ENCODE measurements at regions not wholly inside any gene's neighbourhood (a gene's known extent, or its start where the extent isn't known, plus 50 kb on each side); places are given as distances from the start of the nearest gene placed in this dataset.
"Not testable (repeated sequence)": the region's sequence is repeated elsewhere in the genome, so short reads cannot be mapped to it uniquely, and the experiment has no call there.

DNA sequence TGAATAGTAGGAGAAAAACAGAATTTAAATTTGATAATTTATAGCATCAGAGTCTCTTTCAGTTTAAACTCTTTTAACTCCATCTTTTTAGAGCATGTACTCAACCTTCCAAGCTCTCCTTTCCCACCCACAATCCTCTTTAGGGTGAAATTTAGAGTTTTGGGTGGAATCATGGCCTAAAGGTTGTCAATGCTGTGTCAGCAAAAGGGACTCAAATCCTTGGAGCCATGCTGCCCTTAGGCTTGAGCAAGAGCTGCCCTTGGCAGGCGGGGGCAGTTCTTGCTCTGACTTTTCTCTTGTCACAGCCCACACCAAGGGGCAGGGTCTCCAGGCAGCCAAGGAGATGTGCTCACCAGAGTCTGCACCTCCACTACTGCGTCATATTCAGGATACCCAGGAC lies 102.4 kb downstream of the MTX3 start:
- no peaks in the 10 kb centered on the region for H3K36me3 Mint-ChIP-seq (ENCODE audit: low read depth)
- peaks cover 7% of the 10 kb centered on the region for H3K9me3 Mint-ChIP-seq
- H3K27me3 Mint-ChIP-seq = peaks cover 13% of the 10 kb centered on the region
- no peak overlapping the region for H3K27ac Mint-ChIP-seq
- ATAC-seq (no peak), DNase-seq (no peak)
- no peaks in the 10 kb centered on the region for H3K4me1 Mint-ChIP-seq (ENCODE audit: low read depth)
- POLR2A ChIA-PET = no interaction called here
- no peak overlapping the region for H3K4me3 Mint-ChIP-seq
- CTCF ChIA-PET = interaction anchor here (0.7 to 1.4 kb wide), 3 partner anchors 10 to 786 kb away, joined by 3 read pairs; no protein-coding TSS in a partner anchor
- TF ChIP-seq, protein P1, sequence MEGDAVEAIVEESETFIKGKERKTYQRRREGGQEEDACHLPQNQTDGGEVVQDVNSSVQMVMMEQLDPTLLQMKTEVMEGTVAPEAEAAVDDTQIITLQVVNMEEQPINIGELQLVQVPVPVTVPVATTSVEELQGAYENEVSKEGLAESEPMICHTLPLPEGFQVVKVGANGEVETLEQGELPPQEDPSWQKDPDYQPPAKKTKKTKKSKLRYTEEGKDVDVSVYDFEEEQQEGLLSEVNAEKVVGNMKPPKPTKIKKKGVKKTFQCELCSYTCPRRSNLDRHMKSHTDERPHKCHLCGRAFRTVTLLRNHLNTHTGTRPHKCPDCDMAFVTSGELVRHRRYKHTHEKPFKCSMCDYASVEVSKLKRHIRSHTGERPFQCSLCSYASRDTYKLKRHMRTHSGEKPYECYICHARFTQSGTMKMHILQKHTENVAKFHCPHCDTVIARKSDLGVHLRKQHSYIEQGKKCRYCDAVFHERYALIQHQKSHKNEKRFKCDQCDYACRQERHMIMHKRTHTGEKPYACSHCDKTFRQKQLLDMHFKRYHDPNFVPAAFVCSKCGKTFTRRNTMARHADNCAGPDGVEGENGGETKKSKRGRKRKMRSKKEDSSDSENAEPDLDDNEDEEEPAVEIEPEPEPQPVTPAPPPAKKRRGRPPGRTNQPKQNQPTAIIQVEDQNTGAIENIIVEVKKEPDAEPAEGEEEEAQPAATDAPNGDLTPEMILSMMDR (IDR thresholded peaks at IDR 0.05) = no peak
- intact Hi-C loops (cut with micrococcal nuclease) = no loop called here

DNA sequence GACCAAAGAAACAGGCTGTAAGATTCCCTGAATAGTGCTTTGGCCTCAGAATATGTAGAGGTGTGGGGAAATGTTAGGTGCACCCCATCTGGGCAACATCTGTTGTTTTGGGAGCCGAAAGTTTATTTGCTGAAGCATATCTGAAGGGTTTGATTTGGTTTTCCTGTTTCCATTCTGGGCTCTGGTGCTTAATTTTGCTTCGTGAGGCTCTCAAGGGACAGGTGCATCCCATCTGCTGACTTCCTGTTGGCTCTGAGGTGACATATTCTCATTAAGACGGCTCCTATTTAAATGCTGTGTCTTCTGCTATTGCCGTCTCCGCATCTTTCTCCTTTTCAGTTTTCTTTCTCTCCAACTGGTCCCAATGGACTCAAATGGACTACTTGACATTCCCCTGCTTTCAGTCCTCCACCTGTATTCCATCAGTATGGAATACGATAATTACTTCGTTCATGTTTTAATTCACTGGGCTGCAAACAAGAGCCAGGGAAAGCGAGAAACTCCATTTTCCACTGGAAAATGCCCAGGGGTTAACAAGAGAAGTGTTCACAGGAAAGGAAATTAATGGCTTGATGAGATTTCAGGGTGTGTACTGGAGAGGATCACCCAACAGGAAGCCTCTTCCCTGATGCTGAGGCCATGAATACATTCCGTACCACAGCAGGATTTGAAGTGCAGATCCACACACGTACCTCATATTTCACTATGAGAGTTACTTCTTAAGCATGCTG lies 104.0 kb downstream of the MTX3 start:
- peaks cover 2% of the 10 kb centered on the region for H3K27me3 Mint-ChIP-seq
- no peaks in the 10 kb centered on the region for H3K4me1 Mint-ChIP-seq (ENCODE audit: low read depth)
- H3K36me3 Mint-ChIP-seq (ENCODE audit: low read depth) = no peaks in the 10 kb centered on the region
- no peak for ATAC-seq
- DNase-seq = no peak
- ChIA-PET CTCF (interaction anchor here (1.0 kb wide), 1 partner anchor 8 kb away, joined by 5 read pairs; no protein-coding TSS in a partner anchor), POLR2A (no interaction called here)
- H3K9me3 Mint-ChIP-seq = peaks cover 7% of the 10 kb centered on the region
- TF ChIP-seq, protein P1 (IDR thresholded peaks at IDR 0.05) = no peak
- no peak overlapping the region for H3K27ac Mint-ChIP-seq
- intact Hi-C loops (cut with micrococcal nuclease) = no loop called here
- no peak overlapping the region for H3K4me3 Mint-ChIP-seq

DNA sequence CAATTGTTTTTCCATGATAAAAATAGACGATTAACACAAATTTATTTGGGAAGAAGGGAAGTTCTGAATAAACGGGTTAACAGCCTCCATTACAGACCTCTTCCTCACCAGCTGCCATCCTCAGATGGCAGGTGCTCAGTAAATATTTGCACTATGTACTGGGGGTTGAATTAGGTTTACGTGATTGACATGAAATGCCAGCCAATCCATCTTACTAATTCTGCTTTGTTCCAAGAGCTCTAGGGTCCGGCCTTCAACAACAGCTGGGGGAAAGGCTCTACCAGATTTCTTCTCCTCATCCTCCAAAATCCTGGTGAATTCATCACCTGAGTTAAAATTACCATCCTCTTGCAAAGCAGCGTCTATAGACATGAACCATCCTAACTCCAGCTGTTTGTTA lies 104.6 kb downstream of the MTX3 start:
- H3K9me3 Mint-ChIP-seq = peaks cover 7% of the 10 kb centered on the region
- H3K4me3 Mint-ChIP-seq = no peak overlapping the region
- intact Hi-C loops (cut with micrococcal nuclease) = no loop called here
- DNase-seq (no peak), ATAC-seq (no peak)
- ChIA-PET CTCF (interaction anchor here (1.0 kb wide), 1 partner anchor 30 kb away, joined by 3 read pairs; no protein-coding TSS in a partner anchor), POLR2A (no interaction called here)
- no peaks in the 10 kb centered on the region for H3K4me1 Mint-ChIP-seq (ENCODE audit: low read depth)
- peaks cover 2% of the 10 kb centered on the region for H3K27me3 Mint-ChIP-seq
- TF ChIP-seq, protein P1 (IDR thresholded peaks at IDR 0.05) = no peak
- no peaks in the 10 kb centered on the region for H3K36me3 Mint-ChIP-seq (ENCODE audit: low read depth)
- H3K27ac Mint-ChIP-seq = no peak overlapping the region

DNA sequence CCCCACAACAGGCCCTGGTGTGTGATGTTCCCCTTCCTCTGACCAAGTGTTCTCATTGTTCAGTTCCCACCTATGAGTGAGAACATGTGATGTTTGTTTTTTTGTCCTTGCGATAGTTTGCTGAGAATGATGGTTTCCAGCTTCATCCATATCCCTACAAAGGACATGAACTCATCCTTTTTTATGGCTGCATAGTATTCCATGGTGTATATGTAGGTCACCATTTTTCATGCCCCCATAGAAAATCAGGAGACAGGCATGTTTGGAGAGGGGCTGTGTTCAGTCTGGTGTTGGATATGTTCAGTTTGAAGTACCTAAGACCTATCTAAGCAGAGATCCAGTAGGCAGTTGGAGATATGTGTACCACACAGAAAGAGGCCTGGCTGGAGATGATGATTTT lies 111.2 kb downstream of the MTX3 start:
- POLR2A ChIA-PET; H3K4me3 Mint-ChIP-seq; H3K27me3 Mint-ChIP-seq; H3K27ac Mint-ChIP-seq; H3K36me3 Mint-ChIP-seq (ENCODE audit: low read depth); H3K4me1 Mint-ChIP-seq (ENCODE audit: low read depth); ATAC-seq; DNase-seq; H3K9me3 Mint-ChIP-seq: not testable (repeated sequence)
- intact Hi-C loops (cut with micrococcal nuclease) = loop anchor here (5.0 kb wide), 1 partner anchor 202 kb away; no protein-coding TSS in a partner anchor
- CTCF ChIA-PET = interaction anchor here (2.5 kb wide), 1 partner anchor 204 kb away, joined by 11 read pairs; no protein-coding TSS in a partner anchor

DNA sequence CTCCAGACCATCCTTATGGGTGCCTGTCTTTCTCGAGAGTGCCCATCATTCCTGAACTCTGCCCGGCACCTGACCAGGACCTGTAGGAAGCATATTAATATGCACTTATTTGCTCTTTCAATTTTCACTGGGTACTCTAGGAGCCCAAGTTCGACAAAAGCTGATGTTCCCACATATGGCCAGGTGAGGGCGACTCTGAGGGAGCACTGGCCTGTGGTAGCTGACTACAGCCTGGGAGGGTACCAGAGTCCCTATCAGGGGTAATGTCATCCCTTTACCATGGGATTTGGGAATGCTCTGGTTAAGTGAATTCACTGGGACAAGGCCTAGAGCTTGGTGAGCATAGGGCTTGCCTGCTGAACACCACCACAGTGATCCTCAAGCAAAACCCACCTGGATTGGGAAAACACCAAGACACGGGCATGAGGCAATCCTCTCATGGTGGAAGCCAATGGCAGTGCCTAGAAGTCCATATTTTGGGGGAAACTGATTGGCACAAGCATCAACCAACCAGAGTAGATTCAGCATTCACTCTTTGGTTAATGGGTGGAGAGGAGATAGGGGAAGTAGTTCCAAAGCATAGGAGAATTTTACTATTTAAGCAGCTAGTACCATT lies 112.2 kb downstream of the MTX3 start:
- TF ChIP-seq, protein P1 (IDR thresholded peaks at IDR 0.05) = peak; percentile 77
- peak; percentile 65 for DNase-seq
- no peak overlapping the region for H3K27ac Mint-ChIP-seq
- no peaks in the 10 kb centered on the region for H3K27me3 Mint-ChIP-seq
- H3K36me3 Mint-ChIP-seq (ENCODE audit: low read depth) = no peaks in the 10 kb centered on the region
- intact Hi-C loops (cut with micrococcal nuclease) = loop anchor here (5.0 kb wide), 1 partner anchor 203 kb away; no protein-coding TSS in a partner anchor
- ChIA-PET POLR2A (no interaction called here), CTCF (interaction anchor here (1.0 to 2.4 kb wide), 15 partner anchors 8 to 234 kb away, joined by 3 to 37 read pairs (median 4); no protein-coding TSS in a partner anchor)
- no peak overlapping the region for H3K4me3 Mint-ChIP-seq
- no peaks in the 10 kb centered on the region for H3K4me1 Mint-ChIP-seq (ENCODE audit: low read depth)
- peaks cover 2% of the 10 kb centered on the region for H3K9me3 Mint-ChIP-seq
- ATAC-seq = peak; percentile 78
